ENCODE measurements at regions not wholly inside any gene's neighbourhood (a gene's known extent, or its start where the extent isn't known, plus 50 kb on each side); places are given as distances from the start of the nearest gene placed in this dataset.

- TF ChIP-seq CTCF (IDR thresholded peaks at IDR 0.05) (no peak), POLR2A (IDR thresholded peaks at IDR 0.05) (no peak)
Measured at GRCh38 chr14:25588751-25589150, 538.8 kb upstream of the STXBP6 start.

All from tibial nerve (tissue), 3 donors.